Loucy (cell line): ENCODE measurements at regions not wholly inside any gene's neighbourhood (a gene's known extent, or its start where the extent isn't known, plus 50 kb on each side); places are given as distances from the start of the nearest gene placed in this dataset.

ENCODE experiments used
- H2AFZ ChIP-seq: fragments of 200-600 bp; sonication (generic); 2 replicates; pipeline ENCODE4 v1.6.0; 2016; ENCODE audit warnings: antibody characterized with exemption, mild to moderate bottlenecking, low read length, moderate library complexity
- H3F3A ChIP-seq: fragments of 200-600 bp; 2 replicates; pipeline ENCODE4 v1.6.0; 2016; ENCODE audit warnings: antibody characterized with exemption, low read depth, mild to moderate bottlenecking
- H3K27me3 ChIP-seq: fragments of 200-600 bp; sonication (generic); 2 replicates; pipeline ENCODE4 v1.6.1; 2014; ENCODE audit warnings: low read length, mild to moderate bottlenecking; ENCODE audit not compliant: insufficient read depth, poor library complexity, severe bottlenecking
- H3K36me3 ChIP-seq: fragments of 200-600 bp; sonication (generic); 2 replicates; pipeline ENCODE4 v1.6.1; 2016; ENCODE audit warnings: low read length; ENCODE audit not compliant: insufficient read depth
- H3K4me1 ChIP-seq: fragments of 200-600 bp; sonication (generic); 2 replicates; pipeline ENCODE4 v1.5.1; 2014; ENCODE audit warnings: low read length, mild to moderate bottlenecking; ENCODE audit not compliant: insufficient read depth, poor library complexity, severe bottlenecking
- H3K4me2 ChIP-seq: fragments of 200-600 bp; sonication (generic); 2 replicates; pipeline ENCODE4 v1.6.0; 2014; ENCODE audit warnings: antibody characterized with exemption, low read length, low read depth, mild to moderate bottlenecking; ENCODE audit not compliant: poor library complexity, severe bottlenecking
- H3K4me3 ChIP-seq: fragments of 200-600 bp; sonication (generic); 2 replicates; pipeline ENCODE4 v1.5.1; 2014; ENCODE audit warnings: low read length, mild to moderate bottlenecking, mixed read lengths; ENCODE audit not compliant: poor library complexity, severe bottlenecking
- H3K79me2 ChIP-seq: fragments of 200-600 bp; sonication (generic); 2 replicates; pipeline ENCODE4 v1.6.1; 2014; ENCODE audit warnings: low read length; ENCODE audit not compliant: insufficient read depth
- H3K9ac ChIP-seq: fragments of 200-600 bp; sonication (generic); 2 replicates; pipeline ENCODE4 v1.6.0; 2014; ENCODE audit warnings: mild to moderate bottlenecking, low read depth, low read length, moderate library complexity; ENCODE audit not compliant: poor library complexity, severe bottlenecking
- H3K9me2 ChIP-seq: fragments of 200-600 bp; sonication (generic); replicated peaks from 2 replicates; pipeline ENCODE4 v1.6.1; 2016; ENCODE audit warnings: low read depth, low read length, mixed read lengths
- H3K9me3 ChIP-seq: fragments of 200-600 bp; sonication (generic); 2 replicates; pipeline ENCODE4 v1.6.1; 2014; ENCODE audit warnings: mild to moderate bottlenecking, antibody characterized with exemption, low read length, low read depth; ENCODE audit not compliant: insufficient read depth
- H4K20me1 ChIP-seq: fragments of 200-600 bp; sonication (generic); 2 replicates; pipeline ENCODE4 v1.6.0; 2014; ENCODE audit warnings: antibody characterized with exemption, low read length, mild to moderate bottlenecking; ENCODE audit not compliant: insufficient read depth, poor library complexity, severe bottlenecking
- EZH2phosphoT487 ChIP-seq: fragments of 200-600 bp; IDR thresholded peaks from 2 replicates; pipeline ENCODE4 v1.6.1; 2018; ENCODE audit warnings: antibody characterized with exemption, mild to moderate bottlenecking, moderate library complexity, borderline replicate concordance
- TF ChIP-seq, protein P1 (sequence below): fragments of 200-600 bp; sonication (generic); conservative IDR thresholded peaks from 2 replicates; pipeline ENCODE4 v1.5.1; 2014; ENCODE audit warnings: mild to moderate bottlenecking, antibody characterized with exemption, low read length

DNA sequence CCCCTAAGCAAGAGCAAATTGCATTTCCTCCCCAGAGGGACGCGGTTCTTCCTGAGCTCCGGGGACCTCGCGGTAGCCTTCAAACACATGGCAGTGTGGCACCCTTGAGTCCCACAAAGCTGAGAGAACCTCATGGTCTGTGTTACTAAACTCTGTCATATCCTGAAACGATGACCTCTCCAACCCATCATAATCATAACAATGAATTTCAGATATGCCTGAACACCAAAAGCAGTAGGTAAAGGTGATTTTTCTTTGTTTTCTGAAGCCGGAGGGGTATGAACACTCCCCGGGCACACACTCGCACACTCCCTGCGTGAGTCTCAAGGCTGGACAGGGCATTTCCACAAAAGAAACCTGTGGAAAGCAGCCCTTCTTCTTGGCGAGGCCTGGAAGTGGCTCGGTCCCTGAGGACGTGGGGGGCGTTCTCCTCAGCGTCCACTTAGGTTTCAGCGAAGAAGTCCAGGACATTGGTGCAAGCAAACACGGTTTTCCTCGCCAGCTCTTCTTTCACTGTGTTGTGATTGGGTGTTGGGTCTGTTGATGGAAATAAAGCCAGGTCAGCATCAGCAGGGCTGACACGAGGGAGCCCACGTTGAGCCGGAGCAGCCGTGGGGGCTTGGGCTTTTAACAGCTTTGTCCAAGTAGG lies 183.4 kb downstream of the ERMARD start:
- no peaks in the 10 kb centered on the region for H3K27me3 ChIP-seq
- no peaks in the 10 kb centered on the region for H3K4me1 ChIP-seq
- H3K9me3 ChIP-seq, result peaks cover 32% of the 10 kb centered on the region; the same call in 1 of the 2 replicates
- no peaks in the 10 kb centered on the region for H3K9me2 ChIP-seq
- TF ChIP-seq EZH2phosphoT487, result no peak
- TF ChIP-seq, protein P1, sequence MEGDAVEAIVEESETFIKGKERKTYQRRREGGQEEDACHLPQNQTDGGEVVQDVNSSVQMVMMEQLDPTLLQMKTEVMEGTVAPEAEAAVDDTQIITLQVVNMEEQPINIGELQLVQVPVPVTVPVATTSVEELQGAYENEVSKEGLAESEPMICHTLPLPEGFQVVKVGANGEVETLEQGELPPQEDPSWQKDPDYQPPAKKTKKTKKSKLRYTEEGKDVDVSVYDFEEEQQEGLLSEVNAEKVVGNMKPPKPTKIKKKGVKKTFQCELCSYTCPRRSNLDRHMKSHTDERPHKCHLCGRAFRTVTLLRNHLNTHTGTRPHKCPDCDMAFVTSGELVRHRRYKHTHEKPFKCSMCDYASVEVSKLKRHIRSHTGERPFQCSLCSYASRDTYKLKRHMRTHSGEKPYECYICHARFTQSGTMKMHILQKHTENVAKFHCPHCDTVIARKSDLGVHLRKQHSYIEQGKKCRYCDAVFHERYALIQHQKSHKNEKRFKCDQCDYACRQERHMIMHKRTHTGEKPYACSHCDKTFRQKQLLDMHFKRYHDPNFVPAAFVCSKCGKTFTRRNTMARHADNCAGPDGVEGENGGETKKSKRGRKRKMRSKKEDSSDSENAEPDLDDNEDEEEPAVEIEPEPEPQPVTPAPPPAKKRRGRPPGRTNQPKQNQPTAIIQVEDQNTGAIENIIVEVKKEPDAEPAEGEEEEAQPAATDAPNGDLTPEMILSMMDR, result no peak
- H3F3A ChIP-seq, result no peaks in the 10 kb centered on the region
- H2AFZ ChIP-seq, result no peak overlapping the region
- H4K20me1 ChIP-seq, result no peaks in the 10 kb centered on the region
- H3K79me2 ChIP-seq, result no peaks in the 10 kb centered on the region
- no peak overlapping the region for H3K4me2 ChIP-seq
- no peak overlapping the region for H3K4me3 ChIP-seq
- H3K36me3 ChIP-seq, result no peaks in the 10 kb centered on the region
- no peak overlapping the region for H3K9ac ChIP-seq

DNA sequence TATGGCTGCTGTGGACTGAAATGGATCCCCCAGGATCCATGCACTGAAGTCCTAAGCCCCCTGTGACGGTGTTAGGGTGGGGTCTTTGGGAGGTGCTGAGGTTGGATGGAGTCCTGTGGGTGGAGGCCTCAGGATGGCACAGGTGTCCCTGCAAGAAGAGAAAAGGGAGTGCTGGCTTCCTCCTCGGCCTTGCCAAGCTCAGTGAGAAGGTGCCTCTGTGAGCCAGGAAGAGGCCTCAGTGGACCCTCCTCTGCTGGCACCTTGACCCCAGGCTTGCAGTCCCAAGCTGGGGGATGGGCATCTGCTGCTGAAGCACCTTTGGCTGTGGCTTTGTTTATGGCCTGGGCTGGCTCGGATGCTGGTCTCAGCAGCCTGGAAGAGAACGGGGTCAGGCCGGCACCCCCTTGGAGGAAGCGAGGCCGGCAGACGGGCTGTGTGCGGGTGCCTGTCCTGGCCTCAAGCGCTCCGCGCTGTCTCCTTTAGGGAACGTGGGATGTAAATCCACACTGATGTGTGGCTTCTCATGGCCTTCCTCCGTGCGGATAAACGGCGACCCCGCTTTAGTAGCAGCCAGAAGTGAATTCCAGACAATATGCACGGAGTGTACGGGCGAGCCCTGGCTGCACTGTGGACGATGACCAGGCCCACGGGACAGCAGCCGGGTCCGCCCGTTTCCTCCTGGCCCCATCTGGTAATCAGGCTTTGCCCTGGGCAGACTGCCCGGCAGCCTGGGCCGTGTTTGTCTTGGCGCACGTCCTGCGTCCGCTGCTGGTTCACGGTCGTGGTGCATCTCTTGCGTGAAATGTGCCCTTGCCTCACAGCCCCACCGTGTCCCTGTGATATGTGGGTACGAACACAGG lies 182.6 kb downstream of the ERMARD start:
- Histone ChIP-seq H3K9me3 (peaks cover 30% of the 10 kb centered on the region; the same call in 1 of the 2 replicates), H3K36me3 (no peaks in the 10 kb centered on the region), H3K27me3 (no peaks in the 10 kb centered on the region), H4K20me1 (no peaks in the 10 kb centered on the region), H3K9ac (no peak overlapping the region), H3K4me1 (no peaks in the 10 kb centered on the region), H3F3A (no peaks in the 10 kb centered on the region), H3K9me2 (no peaks in the 10 kb centered on the region), H2AFZ (no peak overlapping the region), H3K4me3 (no peak overlapping the region), H3K79me2 (no peaks in the 10 kb centered on the region), H3K4me2 (no peak overlapping the region)
- no peak for TF ChIP-seq EZH2phosphoT487
- TF ChIP-seq, protein P1, result no peak

DNA sequence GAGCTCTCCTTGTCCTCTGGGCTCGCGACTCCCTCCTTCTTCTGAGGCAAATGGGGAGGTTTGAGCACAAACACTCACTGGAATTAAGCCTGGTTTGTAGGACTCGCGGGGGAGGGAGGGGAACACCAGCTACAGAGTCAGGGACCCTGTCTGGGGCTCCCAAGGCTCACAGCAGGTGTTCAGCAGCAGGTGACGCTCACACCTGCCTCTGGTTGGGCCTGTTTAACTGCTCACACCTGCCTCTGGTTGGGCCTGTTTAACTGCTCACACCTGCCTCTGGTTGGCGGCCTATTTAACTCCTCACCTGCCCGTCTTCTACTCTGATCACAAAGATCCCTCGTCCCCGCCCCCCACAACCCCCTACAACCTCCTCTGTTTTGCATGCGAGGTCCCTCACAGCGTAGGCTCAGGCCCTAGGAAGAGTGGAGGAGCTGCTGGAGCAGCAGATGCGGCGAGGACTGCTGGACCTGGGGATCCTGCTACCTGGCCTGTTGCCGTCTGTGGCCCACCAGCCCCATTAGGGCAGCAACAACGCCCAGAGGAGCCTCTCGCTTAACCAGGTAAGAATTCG lies 181.9 kb downstream of the ERMARD start:
- Histone ChIP-seq H3K4me3 (no peak overlapping the region), H3K4me2 (no peak overlapping the region)

More for the DNA sequence above, 181.9 kb downstream of the ERMARD start:
- no peaks in the 10 kb centered on the region for H3K4me1 ChIP-seq
- no peak overlapping the region for H3K9ac ChIP-seq
- H2AFZ ChIP-seq, result no peak overlapping the region
- H3K9me2 ChIP-seq, result no peaks in the 10 kb centered on the region
- H3K9me3 ChIP-seq, result peaks cover 28% of the 10 kb centered on the region; the same call in 1 of the 2 replicates
- no peaks in the 10 kb centered on the region for H3K36me3 ChIP-seq
- no peaks in the 10 kb centered on the region for H3K79me2 ChIP-seq
- H3F3A ChIP-seq, result no peaks in the 10 kb centered on the region
- no peaks in the 10 kb centered on the region for H4K20me1 ChIP-seq
- no peak for TF ChIP-seq EZH2phosphoT487
- TF ChIP-seq, protein P1, result no peak
- H3K27me3 ChIP-seq, result no peaks in the 10 kb centered on the region
